DOHH2 (cell line): ENCODE measurements at regions not wholly inside any gene's neighbourhood (a gene's known extent, or its start where the extent isn't known, plus 50 kb on each side); places are given as distances from the start of the nearest gene placed in this dataset.

Experiments used
- H3F3A ChIP-seq: fragments of 200-600 bp; sonication (generic), shearing (Covaris generic); 2 replicates; pipeline ENCODE4 v1.6.0; 2016; ENCODE audit warnings: antibody characterized with exemption, mild to moderate bottlenecking; ENCODE audit not compliant: control insufficient read depth, insufficient read depth
- H3K27ac ChIP-seq: fragments of 200-600 bp; sonication (generic); 2 replicates; pipeline ENCODE4 v1.5.1; 2014; ENCODE audit warnings: low read depth, mild to moderate bottlenecking, low read length, moderate library complexity
- H3K27me3 ChIP-seq: fragments of 200-600 bp; sonication (generic); 2 replicates; pipeline ENCODE4 v1.6.1; 2014; ENCODE audit warnings: mild to moderate bottlenecking, low read length, mixed read lengths; ENCODE audit not compliant: control insufficient read depth
- H3K36me3 ChIP-seq: fragments of 200-600 bp; sonication (generic); 2 replicates; pipeline ENCODE4 v1.6.1; 2014; ENCODE audit warnings: mild to moderate bottlenecking, low read length, moderate library complexity, mixed read lengths; ENCODE audit not compliant: control insufficient read depth
- H3K4me1 ChIP-seq: fragments of 200-600 bp; sonication (generic); 2 replicates; pipeline ENCODE4 v1.6.1; 2014; ENCODE audit warnings: mild to moderate bottlenecking, low read length, mixed read lengths; ENCODE audit not compliant: control insufficient read depth
- H3K4me2 ChIP-seq: fragments of 200-600 bp; sonication (generic); 2 replicates; pipeline ENCODE4 v1.6.0; 2014; ENCODE audit warnings: mild to moderate bottlenecking, low read length, moderate library complexity
- H3K4me3 ChIP-seq: fragments of 200-600 bp; sonication (generic); 2 replicates; pipeline ENCODE4 v1.5.1; 2014; ENCODE audit warnings: mild to moderate bottlenecking, low read length, mixed read lengths
- H3K79me2 ChIP-seq: fragments of 200-600 bp; sonication (generic); 2 replicates; pipeline ENCODE4 v1.6.1; 2014; ENCODE audit warnings: mild to moderate bottlenecking, low read length, mixed read lengths; ENCODE audit not compliant: control insufficient read depth
- H3K9me2 ChIP-seq: fragments of 200-600 bp; sonication (generic); replicated peaks from 2 replicates; pipeline ENCODE4 v1.6.1; 2014; ENCODE audit warnings: mild to moderate bottlenecking, low read length, mixed read lengths; ENCODE audit not compliant: control insufficient read depth
- H3K9me3 ChIP-seq: fragments of 200-600 bp; sonication (generic); 2 replicates; pipeline ENCODE4 v1.6.1; 2014; ENCODE audit warnings: antibody characterized with exemption, low read length, mixed read lengths; ENCODE audit not compliant: control insufficient read depth, insufficient read depth
- H4K20me1 ChIP-seq: fragments of 200-600 bp; sonication (generic); 2 replicates; pipeline ENCODE4 v1.6.0; 2014; ENCODE audit warnings: low read depth, mild to moderate bottlenecking, antibody characterized with exemption, low read length, moderate library complexity; ENCODE audit not compliant: control insufficient read depth, insufficient read depth
- CTCF ChIP-seq: fragments of 200-600 bp; sonication (generic); IDR thresholded peaks from one replicate; pipeline ENCODE4 v1.5.1; 2014; ENCODE audit warnings: antibody characterized with exemption, mild to moderate bottlenecking, low read depth, low read length; ENCODE audit not compliant: poor library complexity, severe bottlenecking
- EZH2phosphoT487 ChIP-seq: fragments of 200-600 bp; sonication (generic); IDR thresholded peaks from 2 replicates; pipeline ENCODE4 v1.6.1; 2017; ENCODE audit warnings: borderline replicate concordance, mild to moderate bottlenecking, antibody characterized with exemption, low read length, moderate library complexity, mixed read lengths

GRCh38 chr3:72550582-72551262, 297.5 kb downstream of the SHQ1 start:
- Histone ChIP-seq H4K20me1 (no peaks in the 10 kb centered on the region), H3K27me3 (no peaks in the 10 kb centered on the region), H3K4me2 (no peak overlapping the region), H3K36me3 (no peaks in the 10 kb centered on the region), H3K4me3 (no peak overlapping the region), H3F3A (no peaks in the 10 kb centered on the region), H3K9me3 (no peaks in the 10 kb centered on the region), H3K4me1 (no peaks in the 10 kb centered on the region), H3K9me2 (no peaks in the 10 kb centered on the region), H3K79me2 (no peaks in the 10 kb centered on the region), H3K27ac (no peak overlapping the region)
- TF ChIP-seq EZH2phosphoT487 = no peak
- no peak for TF ChIP-seq CTCF

- Histone ChIP-seq H3K4me3 (no peak overlapping the region), H3K27ac (no peak overlapping the region), H3K27me3 (no peaks in the 10 kb centered on the region), H3K9me2 (no peaks in the 10 kb centered on the region), H3F3A (no peaks in the 10 kb centered on the region), H3K4me2 (no peak overlapping the region), H3K36me3 (no peaks in the 10 kb centered on the region), H3K4me1 (no peaks in the 10 kb centered on the region), H3K79me2 (no peaks in the 10 kb centered on the region), H3K9me3 (no peaks in the 10 kb centered on the region), H4K20me1 (no peaks in the 10 kb centered on the region)
- TF ChIP-seq EZH2phosphoT487 = no peak
Measured at GRCh38 chr3:72549761-72550581, 298.3 kb downstream of the SHQ1 start.

GRCh38 chr3:72548981-72549380, 299.3 kb downstream of the SHQ1 start:
- no peaks in the 10 kb centered on the region for H3K4me1 ChIP-seq
- H3K9me3 ChIP-seq = no peaks in the 10 kb centered on the region
- H4K20me1 ChIP-seq = no peaks in the 10 kb centered on the region
- no peak overlapping the region for H3K27ac ChIP-seq
- H3F3A ChIP-seq = no peaks in the 10 kb centered on the region
- TF ChIP-seq CTCF (no peak), EZH2phosphoT487 (no peak)
- H3K9me2 ChIP-seq = no peaks in the 10 kb centered on the region
- no peak overlapping the region for H3K4me3 ChIP-seq
- no peaks in the 10 kb centered on the region for H3K27me3 ChIP-seq
- no peak overlapping the region for H3K4me2 ChIP-seq
- H3K79me2 ChIP-seq = no peaks in the 10 kb centered on the region
- H3K36me3 ChIP-seq = no peaks in the 10 kb centered on the region

- Histone ChIP-seq H3F3A (no peaks in the 10 kb centered on the region), H3K4me2 (no peak overlapping the region), H3K79me2 (no peaks in the 10 kb centered on the region), H3K9me2 (no peaks in the 10 kb centered on the region), H3K27me3 (no peaks in the 10 kb centered on the region), H3K27ac (no peak overlapping the region), H3K9me3 (no peaks in the 10 kb centered on the region), H4K20me1 (no peaks in the 10 kb centered on the region), H3K36me3 (no peaks in the 10 kb centered on the region), H3K4me3 (no peak overlapping the region), H3K4me1 (no peaks in the 10 kb centered on the region)
- TF ChIP-seq EZH2phosphoT487 (no peak), CTCF (no peak)
Measured at GRCh38 chr3:72548461-72548860, 299.8 kb downstream of the SHQ1 start.
